IMR-90 (cell line): ENCODE measurements at regions not wholly inside any gene's neighbourhood (a gene's known extent, or its start where the extent isn't known, plus 50 kb on each side); places are given as distances from the start of the nearest gene placed in this dataset.

Source experiments
- ATAC-seq: fragments of 200-7000 bp; cut with Tn5 transposase; 2 replicates; pipeline ENCODE4 v1.9.1; 2020; ENCODE audit warnings: low read depth, mild to moderate bottlenecking, moderate library complexity
- BruUV-seq: library from RNA; stranded (reverse); fragments of 400-500 nt; replicated peaks from 2 replicates; lab custom pipeline; 2021; lab: Mats Ljungman, UMichigan
- CTCF ChIA-PET: fragments of 300-600 bp; formaldehyde crosslinking; extraction: SDS; loops from one replicate; lab custom pipeline; 2021; ENCODE audit warnings: antibody characterized with exemption; lab: Yijun Ruan, JAX
- POLR2A ChIA-PET: fragments of 300-600 bp; sonication (Branson Sonifier 250); formaldehyde crosslinking; loops from one replicate; lab custom pipeline; 2022; ENCODE audit warnings: antibody characterized with exemption; ENCODE audit not compliant: unreplicated experiment; lab: Charles Lee
- DNase-seq: peaks from one replicate; pipeline ENCODE4 v3.0.0; 2013
- H2AFZ ChIP-seq: replicated peaks from 2 replicates; pipeline ENCODE3; 2013; ENCODE audit warnings: low read length, mild to moderate bottlenecking; ENCODE audit not compliant: poor library complexity
- H2AK5ac ChIP-seq: 2 replicates; pipeline ENCODE4 v1.6.1; 2013; ENCODE audit warnings: low read depth, low read length, inconsistent platforms
- H2AK9ac ChIP-seq: replicated peaks from 2 replicates; pipeline ENCODE3; 2013; ENCODE audit warnings: mild to moderate bottlenecking, low read depth, low read length, moderate library complexity; ENCODE audit not compliant: poor library complexity
- H2BK120ac ChIP-seq: 2 replicates; pipeline ENCODE4 v1.6.1; 2013; ENCODE audit warnings: low read depth, low read length, inconsistent platforms
- H2BK15ac ChIP-seq: 3 replicates; pipeline ENCODE4 v1.6.1; 2013; ENCODE audit warnings: low read depth, low read length, inconsistent platforms
- H2BK20ac ChIP-seq: 2 replicates; pipeline ENCODE4 v1.6.1; 2013; ENCODE audit warnings: low read depth, mild to moderate bottlenecking, inconsistent platforms, low read length, moderate library complexity
- H2BK5ac ChIP-seq: 2 replicates; pipeline ENCODE4 v1.6.1; 2013; ENCODE audit warnings: mild to moderate bottlenecking, low read depth, low read length, inconsistent platforms; ENCODE audit not compliant: poor library complexity, severe bottlenecking
- H3K14ac ChIP-seq: replicated peaks from 2 replicates; pipeline ENCODE4 v1.6.1; 2013; ENCODE audit warnings: low read depth, low read length, inconsistent platforms
- H3K18ac ChIP-seq: 2 replicates; pipeline ENCODE4 v1.6.1; 2013; ENCODE audit warnings: low read depth, low read length, control low read depth
- H3K23ac ChIP-seq: 2 replicates; pipeline ENCODE4 v1.6.1; 2013; ENCODE audit warnings: low read depth, low read length, inconsistent platforms
- H3K27ac ChIP-seq: 2 replicates; pipeline ENCODE4 v1.5.1; 2013; ENCODE audit warnings: mild to moderate bottlenecking, control low read depth, low read length; ENCODE audit not compliant: insufficient read depth
- H3K27me3 ChIP-seq: 2 replicates; pipeline ENCODE4 v1.6.1; 2013; ENCODE audit warnings: low read length; ENCODE audit not compliant: control insufficient read depth, insufficient read depth
- H3K36me3 ChIP-seq: 2 replicates; pipeline ENCODE4 v1.6.1; 2013; ENCODE audit warnings: low read length, mixed read lengths; ENCODE audit not compliant: control insufficient read depth, insufficient read depth
- H3K4ac ChIP-seq: 2 replicates; pipeline ENCODE4 v1.6.1; 2013; ENCODE audit warnings: low read depth, low read length, inconsistent platforms
- H3K4me1 ChIP-seq: 2 replicates; pipeline ENCODE4 v1.6.1; 2013; ENCODE audit warnings: low read length, mixed read lengths; ENCODE audit not compliant: control insufficient read depth, insufficient read depth
- H3K4me2 ChIP-seq: 2 replicates; pipeline ENCODE4 v1.6.1; 2013; ENCODE audit warnings: low read depth, mild to moderate bottlenecking, control low read depth, low read length, moderate library complexity
- H3K4me3 ChIP-seq: 2 replicates; pipeline ENCODE4 v1.5.1; 2013; ENCODE audit warnings: low read depth, mild to moderate bottlenecking, control low read depth, low read length, moderate library complexity; ENCODE audit not compliant: insufficient read depth
- H3K56ac ChIP-seq: 2 replicates; pipeline ENCODE4 v1.6.1; 2013; ENCODE audit warnings: low read length, inconsistent platforms; ENCODE audit not compliant: insufficient read depth; ENCODE audit errors: extremely low read depth
- H3K79me1 ChIP-seq, 2 experiments: 2 replicates each; pipeline ENCODE4 v1.6.1; 2013; ENCODE audit warnings: low read length in 2 of 2, inconsistent platforms in 1 of 2, low read depth in 1 of 2
- H3K9ac ChIP-seq: 2 replicates; pipeline ENCODE4 v1.6.1; 2013; ENCODE audit warnings: low read depth, low read length, control low read depth
- H3K9me1 ChIP-seq: 2 replicates; pipeline ENCODE4 v1.6.1; 2013; ENCODE audit warnings: low read length, inconsistent platforms; ENCODE audit not compliant: insufficient read depth
- H3K9me3 ChIP-seq: 2 replicates; pipeline ENCODE4 v1.6.1; 2013; ENCODE audit warnings: low read length; ENCODE audit not compliant: control insufficient read depth, insufficient read depth
- H4K20me1 ChIP-seq: 2 replicates; pipeline ENCODE4 v1.6.1; 2013; ENCODE audit warnings: low read length, inconsistent platforms; ENCODE audit not compliant: insufficient read depth
- H4K5ac ChIP-seq: 2 replicates; pipeline ENCODE4 v1.6.1; 2013; ENCODE audit warnings: mild to moderate bottlenecking, low read depth, low read length, control low read depth
- H4K8ac ChIP-seq, 2 experiments: 2 replicates each; pipeline ENCODE4 v1.6.1; 2013; ENCODE audit warnings: low read depth in 2 of 2, low read length in 2 of 2, control low read depth in 1 of 2, inconsistent platforms in 1 of 2
- H4K91ac ChIP-seq: 2 replicates; pipeline ENCODE4 v1.6.1; 2013; ENCODE audit warnings: low read depth, low read length, inconsistent platforms; ENCODE audit not compliant: insufficient read depth
- BHLHE40 ChIP-seq: fragments of 150-350 bp; IDR thresholded peaks from 2 replicates; pipeline ENCODE4 v1.6.1; 2016; ENCODE audit warnings: mild to moderate bottlenecking, low read depth, low read length
- CEBPB ChIP-seq: IDR thresholded peaks from 2 replicates; pipeline ENCODE4 v1.6.1; 2012; ENCODE audit warnings: low read depth, low read length, improper control_type of control experiment
- FOS ChIP-seq: fragments of 150-350 bp; IDR thresholded peaks from 2 replicates; pipeline ENCODE4 v1.6.1; 2016; ENCODE audit warnings: low read depth, low read length
- MAFK ChIP-seq: IDR thresholded peaks from 2 replicates; pipeline ENCODE4 v1.6.1; 2012; ENCODE audit warnings: low read depth, low read length, improper control_type of control experiment
- MAZ ChIP-seq: IDR thresholded peaks from 2 replicates; pipeline ENCODE4 v1.6.1; 2012; ENCODE audit warnings: low read depth, mild to moderate bottlenecking, low read length, improper control_type of control experiment, moderate library complexity, borderline replicate concordance
- MXI1 ChIP-seq: IDR thresholded peaks from 2 replicates; pipeline ENCODE4 v1.6.1; 2012; ENCODE audit warnings: low read depth, mild to moderate bottlenecking, low read length, moderate library complexity, borderline replicate concordance
- NFE2L2 ChIP-seq: fragments of 150-350 bp; IDR thresholded peaks from 2 replicates; pipeline ENCODE4 v1.6.1; 2016; ENCODE audit warnings: low read depth, mild to moderate bottlenecking, low read length
- POLR2A ChIP-seq: IDR thresholded peaks from 2 replicates; pipeline ENCODE4 v1.6.1; 2012; ENCODE audit warnings: mild to moderate bottlenecking, low read depth, low read length
- SMC3 ChIP-seq: fragments of 150-350 bp; IDR thresholded peaks from 2 replicates; pipeline ENCODE4 v1.6.1; 2016; ENCODE audit warnings: low read depth, mild to moderate bottlenecking, antibody characterized with exemption, low read length, moderate library complexity
- USF2 ChIP-seq: fragments of 150-350 bp; IDR thresholded peaks from 2 replicates; pipeline ENCODE4 v1.6.1; 2017; ENCODE audit warnings: mild to moderate bottlenecking, antibody characterized with exemption, low read length, low read depth
- WGBS, 2 experiments: methylation state at CpG; one replicate each; pipeline versions ENCODE4 v1.1.5 to v1.1.7; 2013; ENCODE audit warnings: missing lambda C conversion rate in 2 of 2; ENCODE audit not compliant: insufficient read length in 1 of 2; ENCODE audit errors: extremely low coverage in 2 of 2; 5-methylcytosine and 5-hydroxymethylcytosine counted together
- dilution Hi-C: fragments of 300-500 bp; cut with HindIII; formaldehyde crosslinking; loops from one replicate; pipeline ENCODE4 v1.14.3; 2018; ENCODE audit warnings: low sequenced_read_pairs; ENCODE audit not compliant: unreplicated experiment
- in situ Hi-C: fragments of 300-500 bp; cut with MboI; formaldehyde crosslinking; loops from 3 replicates; pipeline ENCODE4 v1.14.3; 2019; ENCODE audit warnings: low sequenced_read_pairs, inconsistent platforms, mixed read lengths
- intact Hi-C: fragments of 100-400 bp; cut with micrococcal nuclease; formaldehyde crosslinking; loops from 2 replicates; pipeline ENCODE4 v1.10.0; 2022

GRCh38 chr1:222105861-222106260 lies 364.0 kb upstream of the DUSP10 start:
- ChIA-PET CTCF (no interaction called here), POLR2A (no interaction called here)
- Histone ChIP-seq H3K79me1 (no peaks in the 10 kb centered on the region), H3K4me1 (peaks cover 4% of the 10 kb centered on the region; the same call in 1 of the 2 replicates), H2AK5ac (no peak overlapping the region), H3K4me3 (no peak overlapping the region), H3K27me3 (no peaks in the 10 kb centered on the region), H3K4me2 (no peak overlapping the region), H2AFZ (no peak overlapping the region), H4K91ac (no peak overlapping the region), H4K5ac (no peak overlapping the region), H3K36me3 (no peaks in the 10 kb centered on the region), H3K18ac (no peak overlapping the region), H2BK5ac (no peak overlapping the region), H3K9me3 (no peaks in the 10 kb centered on the region), H2BK15ac (no peak overlapping the region), H4K8ac (no peak overlapping the region), H3K4ac (no peak overlapping the region), H3K14ac (0 out of 2 replicates have a peak overlapping the region, but pooled peaks have one; percentile 37), H2BK20ac (no peak overlapping the region), H3K27ac (no peak overlapping the region), H3K9ac (no peak overlapping the region), H3K56ac (no peak overlapping the region), H3K9me1 (peaks cover 3% of the 10 kb centered on the region; the same call in 1 of the 2 replicates), H3K23ac (no peak overlapping the region), H2BK120ac (no peak overlapping the region), H4K20me1 (no peaks in the 10 kb centered on the region), H2AK9ac (no peak overlapping the region)
- in situ Hi-C loops (no loop called here), intact Hi-C loops (no loop called here), dilution Hi-C loops (no loop called here)
- ATAC-seq (no peak), DNase-seq (no peak)
- BruUV-seq = no TSS peak
- TF ChIP-seq POLR2A (no peak), BHLHE40 (no peak), MXI1 (no peak), SMC3 (no peak), MAZ (no peak), USF2 (no peak), FOS (no peak), CEBPB (no peak), MAFK (no peak), NFE2L2 (no peak)
- WGBS, 2 experiments = no CpG with 5 or more reads among the region's 4 CpGs
